Choroid plexus epithelial cell (primary cell): ENCODE measurements at regions not wholly inside any gene's neighbourhood (a gene's known extent, or its start where the extent isn't known, plus 50 kb on each side); places are given as distances from the start of the nearest gene placed in this dataset.

ENCODE experiments used
- DNase-seq: peaks from one replicate; pipeline ENCODE4 v3.0.0-alpha.2; 2010; ENCODE audit warnings: low read depth
- H3K4me3 ChIP-seq: 2 replicates; pipeline ENCODE4 v1.5.1; 2011; ENCODE audit warnings: low read depth, mild to moderate bottlenecking, control low read depth, low read length, moderate library complexity
- CTCF ChIP-seq: conservative IDR thresholded peaks from 2 replicates; pipeline ENCODE4 v1.5.1; 2011; ENCODE audit warnings: low read depth, mild to moderate bottlenecking, control low read depth, inconsistent platforms, low read length, moderate library complexity

DNA sequence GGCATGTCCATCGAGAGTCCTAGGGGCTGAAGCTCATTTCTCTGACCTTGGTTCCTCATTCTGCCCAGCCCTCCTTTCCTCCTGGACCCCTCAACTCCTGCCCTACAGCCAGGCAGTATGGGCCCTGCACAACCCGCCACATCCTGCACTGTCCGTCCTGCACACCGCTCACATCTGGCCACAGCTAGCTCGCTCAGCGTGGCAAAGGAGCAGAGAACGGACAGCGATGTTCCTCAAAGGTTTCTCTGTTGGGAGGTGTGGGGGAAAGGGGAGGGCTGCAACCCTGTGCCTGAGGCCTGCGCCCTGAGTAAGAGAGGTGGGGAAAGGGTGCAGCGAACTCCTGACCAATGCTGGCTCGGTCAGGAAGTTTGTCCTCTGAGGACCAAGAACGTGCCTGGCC, 90.1 kb downstream of the PXDC1 start:
- no peak overlapping the region for H3K4me3 ChIP-seq
- DNase-seq = no peak
- TF ChIP-seq CTCF = no peak

- no peak for TF ChIP-seq CTCF
- DNase-seq = no peak
- no peak overlapping the region for H3K4me3 ChIP-seq
Measured at GRCh38 chr6:3660473-3660872, 91.0 kb downstream of the PXDC1 start.

- no peak for DNase-seq
- no peak for TF ChIP-seq CTCF
- H3K4me3 ChIP-seq = no peak overlapping the region
Measured at GRCh38 chr6:3659748-3660147, 91.8 kb downstream of the PXDC1 start.

DNA sequence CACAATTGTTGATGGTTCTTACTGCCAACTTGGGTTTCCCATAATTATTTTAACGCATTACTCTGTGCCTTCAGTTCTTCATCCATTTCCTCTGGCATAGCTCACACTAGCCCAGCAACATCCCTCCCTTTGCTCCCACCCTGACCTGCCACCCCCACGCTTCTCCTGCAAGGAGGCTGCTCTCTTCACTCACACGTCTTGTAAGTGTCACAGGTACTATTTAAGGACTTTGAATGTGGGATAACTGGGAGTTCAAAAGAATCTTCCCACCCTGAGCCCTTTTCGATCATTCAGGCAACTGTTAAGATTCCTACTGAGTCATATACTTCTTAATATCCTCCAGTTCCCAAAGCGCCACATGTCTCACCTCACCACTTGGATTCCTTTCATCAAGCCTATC, 95.4 kb downstream of the PXDC1 start:
- DNase-seq = no peak
- no peak for TF ChIP-seq CTCF

GRCh38 chr6:3654898-3655297, 96.6 kb downstream of the PXDC1 start:
- DNase-seq = no peak
- no peak overlapping the region for H3K4me3 ChIP-seq
- TF ChIP-seq CTCF = no peak

More for the DNA sequence above, 95.4 kb downstream of the PXDC1 start:
- H3K4me3 ChIP-seq = no peak overlapping the region

DNA sequence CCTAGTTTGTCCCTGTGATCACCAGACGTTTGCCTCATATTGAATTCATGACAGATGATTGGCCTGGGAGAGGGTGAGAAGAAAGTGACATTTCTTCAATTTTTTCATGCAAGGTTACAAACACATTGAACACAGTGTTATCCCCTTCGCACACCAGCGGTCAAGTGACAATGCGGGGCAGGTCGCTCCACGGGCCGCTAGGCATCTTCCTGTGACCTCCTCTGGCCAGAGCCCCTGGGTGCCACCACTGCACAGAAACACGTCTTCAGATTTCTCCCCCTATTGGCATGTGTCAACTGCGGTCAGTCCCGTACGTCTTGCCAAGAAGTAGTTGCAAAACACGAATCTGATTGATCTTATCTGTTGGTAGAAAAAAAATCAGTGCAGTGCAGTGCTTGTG, 97.1 kb downstream of the PXDC1 start:
- no peak for TF ChIP-seq CTCF
- no peak for DNase-seq
- H3K4me3 ChIP-seq = no peak overlapping the region

- TF ChIP-seq CTCF = no peak
- no peak overlapping the region for H3K4me3 ChIP-seq
- no peak for DNase-seq
Measured at GRCh38 chr6:3653528-3654070, 97.9 kb downstream of the PXDC1 start.
